Stimulated activated naive CD4-positive, alpha-beta T cell treated with Interleukin-2 at 50 U/mL for 16 hours (primary cell): ENCODE measurements at regions not wholly inside any gene's neighbourhood (a gene's known extent, or its start where the extent isn't known, plus 50 kb on each side); places are given as distances from the start of the nearest gene placed in this dataset.

Source experiments
- DNase-seq: peaks from one replicate; lab custom pipeline; 2025; lab: John Stamatoyannopoulos, UW

DNA sequence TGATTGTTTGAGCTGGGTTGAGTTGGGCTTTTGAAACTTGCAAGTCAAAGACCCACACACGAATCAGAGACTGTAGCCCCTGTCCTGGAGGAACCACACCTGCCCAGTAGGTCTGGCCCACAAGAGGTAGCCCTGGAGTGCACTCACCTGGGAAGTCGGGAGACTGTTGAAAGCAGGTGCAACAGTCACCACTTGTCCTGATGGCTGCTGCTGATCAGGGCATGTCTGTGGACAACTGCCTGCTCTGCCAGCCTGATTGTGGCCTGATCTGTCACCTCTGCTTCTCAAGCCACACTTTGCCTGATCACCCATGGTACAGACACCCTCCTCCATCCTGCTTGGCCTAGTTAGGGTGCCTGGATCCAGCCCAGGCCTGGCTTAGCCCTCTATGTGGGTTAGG lies 105.0 kb upstream of the HAAO start:
- DNase-seq: no peak

DNA sequence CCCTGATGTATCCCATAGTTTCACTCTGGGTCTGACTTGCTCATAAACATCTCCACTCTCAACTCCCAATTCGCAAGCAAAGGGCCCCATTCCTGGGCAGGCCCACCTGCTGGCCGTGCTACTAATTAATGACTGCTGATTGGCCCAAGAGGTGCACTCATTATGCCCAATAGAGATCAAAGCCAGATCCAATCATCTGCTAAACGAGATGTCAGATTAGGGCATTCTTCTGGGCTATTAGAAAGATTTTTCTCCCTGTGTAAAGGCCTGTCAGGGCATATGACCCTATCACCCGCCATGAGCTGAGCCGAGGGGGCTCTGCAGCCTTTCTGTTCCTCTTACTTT lies 103.4 kb upstream of the HAAO start:
- no peak for DNase-seq

DNA sequence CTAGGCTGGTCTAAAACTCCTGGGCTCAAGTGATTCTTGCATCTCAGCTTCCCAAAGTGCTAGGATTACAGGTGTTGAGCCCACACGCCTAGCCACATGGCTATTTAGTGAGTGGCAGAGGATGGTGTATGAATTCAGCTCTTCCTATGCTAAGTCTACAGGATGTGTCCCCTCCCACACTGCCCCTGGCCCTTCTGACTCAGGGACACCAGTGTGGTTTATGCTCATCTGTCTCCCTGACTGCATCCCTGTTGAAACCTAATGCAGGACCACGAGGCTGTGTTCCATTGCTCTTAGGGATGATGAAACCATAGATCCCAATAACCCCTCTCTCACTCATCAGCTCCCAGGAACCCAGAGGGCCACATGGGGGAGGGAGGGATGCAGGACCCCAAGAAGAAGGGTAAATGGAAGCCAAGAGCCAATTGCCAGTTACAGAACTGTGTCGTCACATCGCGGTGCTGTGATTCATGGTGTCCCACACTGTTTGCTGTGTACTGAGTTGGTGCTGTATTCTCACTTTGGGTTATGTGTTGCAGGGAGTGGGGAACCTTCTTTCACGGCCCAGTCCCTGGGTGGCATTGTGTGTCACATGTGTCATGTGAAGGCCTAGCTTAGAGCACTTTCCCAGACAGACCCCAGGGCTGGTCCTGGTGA lies 102.9 kb upstream of the HAAO start:
- DNase-seq: no peak

DNA sequence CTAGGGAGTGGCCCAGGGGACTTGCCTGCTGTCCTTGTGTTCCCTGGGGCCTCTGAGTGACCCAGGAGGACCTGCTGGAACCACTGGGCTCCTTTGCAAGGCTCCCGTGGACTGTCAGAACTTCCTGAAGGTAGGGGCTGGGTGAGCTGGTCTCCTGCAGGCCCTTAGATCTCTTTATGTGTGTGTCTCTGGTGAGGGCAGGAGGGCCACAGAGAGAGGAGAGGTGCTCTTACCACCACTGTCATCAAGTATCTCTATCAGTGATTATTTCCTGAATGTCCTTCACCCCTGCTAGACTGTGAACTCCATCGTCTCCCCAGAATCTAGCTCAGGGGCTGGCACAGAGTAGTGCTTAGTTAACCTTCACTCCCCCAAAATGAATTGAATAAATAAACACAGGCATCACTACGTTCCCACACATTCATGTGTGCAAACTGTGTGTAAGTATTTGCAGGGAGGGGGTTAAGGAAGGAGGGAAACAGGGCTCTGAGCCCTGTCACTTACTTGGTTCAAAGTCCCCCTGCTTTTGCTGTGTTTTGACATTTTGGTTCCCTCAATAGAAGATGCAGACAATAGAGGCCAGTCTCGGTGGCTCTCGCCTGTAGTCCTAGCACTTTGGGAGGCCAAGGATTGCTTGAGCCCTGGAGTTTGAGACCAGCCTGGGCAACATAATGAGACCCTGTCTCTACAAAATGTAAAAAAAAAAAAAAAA lies 100.8 kb upstream of the HAAO start:
- DNase-seq: no peak

DNA sequence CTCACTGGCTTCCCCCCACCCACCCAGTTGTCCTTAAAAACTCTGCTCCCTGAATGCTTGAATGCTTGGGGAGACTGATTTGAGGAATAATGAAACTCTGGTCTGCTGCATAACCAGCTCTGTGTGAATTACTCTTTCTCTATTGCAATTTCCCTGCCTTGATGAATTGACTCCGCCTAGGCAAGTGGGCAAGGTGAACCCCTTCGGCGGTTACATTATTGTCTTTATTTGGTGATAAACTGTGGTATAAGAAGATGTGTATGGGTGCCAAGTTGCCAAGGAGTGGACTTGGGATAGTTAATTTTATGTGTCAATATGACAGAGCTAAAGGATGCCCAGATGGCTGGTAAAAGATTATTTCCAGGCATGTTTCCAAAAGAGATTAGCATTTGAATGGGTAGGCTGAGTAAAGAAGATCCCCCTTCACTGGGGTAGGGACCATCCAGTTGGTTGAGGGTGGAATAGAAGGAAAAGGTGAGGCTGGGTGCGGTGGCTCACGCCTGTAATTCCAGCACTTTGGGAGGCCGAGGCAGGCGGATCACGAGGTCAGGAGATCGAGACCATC lies 98.5 kb upstream of the HAAO start:
- no peak for DNase-seq

DNA sequence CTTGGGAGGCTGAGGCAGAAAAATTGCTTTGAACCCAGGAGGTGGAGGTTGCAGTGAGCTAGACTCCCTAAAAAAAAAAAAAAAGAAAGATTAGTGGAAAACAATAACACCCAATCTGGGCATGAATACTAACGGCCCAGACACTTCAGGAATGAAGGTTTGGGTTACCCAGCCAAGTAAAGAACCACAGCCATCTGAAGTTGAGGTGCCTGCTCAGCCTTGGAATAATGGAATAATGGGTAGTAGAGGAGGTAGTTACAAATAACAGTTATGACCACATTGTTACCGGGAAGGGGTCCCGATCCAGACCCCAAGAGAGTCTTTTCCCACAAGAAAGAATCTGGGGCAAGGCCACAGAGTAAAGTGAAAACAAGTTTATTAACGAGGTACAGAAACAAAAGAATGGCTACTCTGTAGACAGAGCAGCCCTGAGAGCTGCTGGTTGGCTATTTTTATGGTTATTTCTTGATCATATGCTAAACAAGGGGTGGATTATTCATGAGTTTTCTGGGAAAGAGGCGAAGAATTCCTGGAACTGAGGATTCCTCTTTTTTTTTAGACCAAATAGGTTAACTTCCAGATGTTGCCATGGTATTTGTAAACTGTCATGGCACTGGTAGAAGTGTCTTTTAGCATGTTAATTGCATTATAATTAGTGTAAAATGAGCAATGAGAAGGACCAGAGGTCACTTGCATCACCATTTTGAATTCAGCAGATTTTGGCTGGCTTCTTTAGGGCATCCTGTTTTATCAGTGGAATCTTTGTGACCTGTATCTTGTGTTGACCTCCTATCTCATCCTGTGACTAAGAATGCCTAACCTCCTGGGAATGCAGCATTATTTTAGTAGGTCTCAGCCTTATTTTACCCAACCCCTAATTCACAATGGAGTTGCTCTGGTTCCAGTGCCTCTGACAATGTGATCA lies 96.2 kb upstream of the HAAO start:
- DNase-seq: no peak

DNA sequence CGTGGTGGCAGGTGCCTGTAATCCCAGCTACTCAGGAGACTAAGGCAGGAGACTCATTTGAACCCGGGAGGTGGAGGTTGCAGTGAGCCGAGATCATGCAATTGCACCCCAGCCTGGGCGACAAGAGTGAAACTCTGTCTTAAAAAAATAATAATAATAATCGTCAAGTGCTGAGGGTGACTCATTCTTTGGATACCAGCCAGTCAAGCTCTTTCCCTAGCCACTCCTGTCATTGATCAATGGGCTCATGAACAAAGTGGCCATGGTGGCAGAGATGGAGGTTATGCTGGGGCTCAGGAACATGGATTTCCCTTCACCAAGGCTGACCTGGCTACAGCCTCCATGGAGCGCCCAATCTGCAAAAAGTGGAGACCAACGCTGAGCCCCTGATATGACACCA lies 94.5 kb upstream of the HAAO start:
- no peak for DNase-seq

DNA sequence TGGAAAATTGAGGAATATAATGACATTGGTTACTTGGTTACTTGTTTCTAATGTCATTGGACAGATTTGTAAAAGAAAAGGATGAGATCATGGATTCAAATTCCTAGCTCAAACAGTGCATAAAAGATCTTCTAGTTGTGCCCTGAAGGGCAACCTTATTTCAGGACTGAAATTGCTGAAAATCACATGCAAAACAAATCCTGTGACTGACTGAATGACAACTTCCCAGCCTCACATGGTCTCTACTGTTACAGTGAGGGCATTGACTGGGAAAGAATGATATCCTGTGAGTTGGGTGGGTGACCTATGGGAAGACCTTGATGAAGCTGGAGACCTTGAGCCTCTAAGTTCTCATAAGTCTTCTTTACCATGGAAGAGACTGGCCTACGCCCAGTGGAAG lies 90.4 kb upstream of the HAAO start:
- no peak for DNase-seq

DNA sequence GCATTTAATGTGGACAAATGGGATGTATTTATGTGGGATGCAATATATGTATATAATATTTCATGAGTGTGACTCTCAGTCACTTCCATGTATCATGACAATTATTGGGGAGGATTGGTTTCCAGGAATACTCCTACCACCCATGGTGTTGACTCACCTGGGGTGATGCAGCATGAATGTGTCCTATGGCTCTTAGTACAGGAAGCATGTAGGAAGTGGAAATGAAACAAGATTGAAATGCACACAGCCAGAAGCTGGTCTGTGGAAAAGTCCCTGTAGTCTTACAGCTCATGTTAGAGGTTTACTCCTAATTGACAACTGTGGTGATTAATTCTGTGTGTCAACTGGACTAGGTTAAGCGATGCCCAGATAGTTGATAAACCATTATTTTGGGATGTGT lies 89.3 kb upstream of the HAAO start:
- DNase-seq: no peak

DNA sequence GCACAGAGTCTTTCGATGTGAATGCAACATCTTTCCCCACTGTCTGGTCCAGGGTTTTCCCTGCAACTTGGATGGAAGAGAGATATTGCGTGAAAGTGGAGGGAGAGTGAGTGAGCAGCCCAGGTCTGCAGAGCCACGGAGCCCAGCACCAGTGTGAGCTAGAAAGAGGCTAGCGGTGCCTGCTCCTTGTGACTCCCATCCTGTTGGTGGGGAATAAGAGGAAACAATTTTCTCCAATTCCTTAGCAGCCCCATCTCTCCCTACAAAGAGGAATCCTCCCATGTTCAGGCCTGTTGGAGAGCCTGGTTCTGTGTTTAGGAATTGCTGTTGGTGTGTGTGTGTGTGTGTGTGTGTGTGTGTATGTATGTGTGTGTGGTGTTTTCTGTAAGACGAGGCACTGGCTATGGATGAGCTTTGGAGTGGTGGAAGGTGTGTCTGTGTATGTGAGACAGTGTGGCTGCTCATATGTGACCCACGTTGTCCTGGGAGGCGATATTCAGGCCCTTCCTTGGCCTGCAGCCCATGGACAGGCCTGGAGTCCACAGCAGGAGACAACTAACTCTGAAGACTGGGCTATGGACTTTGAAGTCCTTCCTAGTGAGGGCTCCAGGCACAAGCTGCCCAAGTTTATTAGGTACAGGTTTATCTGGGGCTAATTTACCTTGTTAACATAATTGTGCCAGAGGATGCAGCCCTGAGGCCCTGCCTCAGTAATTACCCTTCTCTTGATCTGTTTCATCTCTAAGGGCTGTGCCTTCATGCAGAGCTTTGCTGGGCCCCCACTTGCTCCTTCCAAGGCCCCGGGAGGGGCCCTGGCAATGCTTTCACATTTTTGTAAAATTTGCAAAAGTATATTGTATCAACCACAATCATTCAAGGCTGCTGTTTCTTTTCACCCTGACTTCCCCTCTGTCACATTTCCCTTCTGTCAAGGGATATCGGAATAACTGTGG lies 88.6 kb upstream of the HAAO start:
- no peak for DNase-seq

DNA sequence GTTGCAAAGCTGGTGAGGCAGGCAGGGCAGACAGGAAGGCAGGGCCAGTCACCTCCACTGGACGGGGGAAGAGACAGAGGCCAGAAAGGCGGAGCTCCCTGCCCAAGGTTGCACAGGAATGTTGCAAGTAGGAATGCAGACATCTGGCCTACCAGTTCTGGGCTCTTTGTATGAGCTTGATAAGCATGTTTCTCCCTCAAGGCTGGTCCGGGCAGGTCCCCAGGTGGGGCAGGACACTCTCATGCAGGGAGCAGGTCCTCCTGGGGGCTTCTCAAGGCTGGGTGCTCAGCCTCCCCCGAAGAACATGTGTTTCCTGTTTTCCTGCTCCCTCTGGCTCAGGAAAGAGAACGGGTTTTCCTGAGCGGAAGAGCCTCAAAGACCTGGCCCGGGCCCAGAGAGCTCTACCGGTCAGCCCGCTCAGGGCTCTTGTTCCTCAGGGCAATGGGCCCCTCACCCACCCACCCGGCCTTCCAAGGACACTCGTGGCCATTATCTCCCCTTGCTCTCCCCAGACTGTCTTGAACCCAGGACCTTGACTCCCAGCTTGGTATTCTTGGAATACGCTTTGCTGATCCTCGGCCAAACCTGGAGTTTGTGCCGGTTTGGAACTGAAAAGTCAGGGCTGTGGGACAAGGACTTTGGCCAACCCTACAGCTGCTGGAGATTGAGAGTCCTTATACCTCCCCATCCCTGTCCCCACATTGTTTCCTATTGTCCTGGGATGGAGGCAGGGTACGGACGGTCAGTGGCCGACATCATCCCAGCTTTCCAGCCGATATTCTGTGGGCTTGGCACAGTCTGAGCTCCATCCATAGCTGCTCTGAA lies 87.7 kb upstream of the HAAO start:
- DNase-seq: no peak

DNA sequence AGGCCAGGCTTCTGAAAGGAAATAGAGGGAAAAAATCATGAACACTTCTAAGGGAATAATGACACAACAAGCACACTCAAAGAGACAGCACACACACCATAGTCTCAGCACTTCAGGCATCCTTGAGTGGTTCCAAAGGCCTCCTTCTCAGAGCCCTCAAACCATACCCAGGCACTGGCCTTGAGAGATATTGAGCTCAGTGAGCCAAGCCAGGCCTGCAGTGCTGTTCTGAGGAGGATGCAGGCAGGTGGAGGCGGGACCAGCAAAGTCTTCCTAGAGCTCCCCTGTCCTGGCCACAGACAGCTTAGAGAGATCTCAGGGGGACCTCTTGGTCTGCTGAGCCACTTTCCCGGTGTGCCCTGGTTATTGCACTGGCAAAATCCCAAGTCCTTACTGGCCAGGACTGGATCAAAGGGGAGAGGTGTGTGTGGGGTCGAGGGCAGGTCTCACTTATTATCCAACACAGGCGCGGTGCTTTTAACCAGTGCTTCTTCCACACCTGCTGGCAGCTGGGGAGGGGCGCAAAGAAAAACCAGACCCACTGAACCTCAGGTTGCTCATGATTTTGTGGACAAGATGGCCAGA lies 86.8 kb upstream of the HAAO start:
- DNase-seq: no peak

DNA sequence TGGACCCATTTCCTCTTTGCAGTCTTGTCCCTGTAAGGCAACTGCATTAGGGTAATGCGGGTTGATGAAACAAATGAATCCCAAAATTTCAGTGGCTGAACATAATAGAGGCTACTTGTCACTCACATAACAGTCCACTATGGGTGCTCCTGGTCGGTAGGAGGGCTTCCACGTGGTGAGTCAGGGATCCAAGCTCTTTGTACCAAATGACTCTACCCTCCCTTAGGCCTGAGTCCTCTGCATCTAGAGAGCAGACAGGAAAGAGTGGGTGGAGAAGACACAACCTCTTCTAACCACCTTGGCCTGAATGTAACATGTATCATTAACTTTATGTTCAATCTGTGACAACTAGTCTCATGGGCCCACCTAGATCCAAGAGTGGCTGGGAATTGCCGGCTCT lies 86.2 kb upstream of the HAAO start:
- DNase-seq: no peak

DNA sequence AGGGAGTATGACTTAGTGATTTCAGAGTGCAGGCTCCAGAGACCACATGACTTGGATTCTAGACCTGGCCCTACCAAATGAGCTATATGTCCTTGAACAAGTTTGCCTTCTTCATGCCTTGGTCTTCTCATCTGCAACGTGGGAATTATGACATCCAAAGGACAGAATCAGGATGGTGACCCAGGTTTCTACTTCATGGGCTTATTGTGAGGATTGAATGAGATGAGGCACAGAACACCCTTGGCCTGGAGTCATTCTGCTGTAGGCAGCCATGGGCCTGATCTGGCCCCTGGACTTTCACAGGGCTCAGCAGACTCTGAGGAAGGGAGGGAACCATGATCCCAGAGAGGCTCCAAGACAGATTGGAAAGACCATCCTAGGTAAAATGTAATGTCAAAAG lies 85.6 kb upstream of the HAAO start:
- no peak for DNase-seq

DNA sequence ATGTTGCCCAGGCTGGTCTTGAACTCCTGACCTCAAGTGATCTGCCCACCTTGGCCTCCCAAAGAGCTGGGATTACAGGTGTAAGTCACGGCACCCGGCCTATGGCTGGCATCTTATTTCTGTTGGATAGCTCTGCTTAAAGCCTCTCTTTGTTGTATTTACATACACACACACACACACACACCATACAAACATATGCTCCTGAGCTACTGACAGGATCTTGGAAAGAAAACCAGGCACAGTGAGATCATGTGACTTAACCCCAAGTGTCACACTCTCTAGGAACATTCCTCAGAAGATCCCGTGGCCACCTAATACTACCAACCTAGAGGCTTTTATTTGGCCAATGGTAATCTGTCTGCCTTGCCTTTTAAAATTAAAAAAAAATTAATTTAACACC lies 85.1 kb upstream of the HAAO start:
- no peak for DNase-seq

DNA sequence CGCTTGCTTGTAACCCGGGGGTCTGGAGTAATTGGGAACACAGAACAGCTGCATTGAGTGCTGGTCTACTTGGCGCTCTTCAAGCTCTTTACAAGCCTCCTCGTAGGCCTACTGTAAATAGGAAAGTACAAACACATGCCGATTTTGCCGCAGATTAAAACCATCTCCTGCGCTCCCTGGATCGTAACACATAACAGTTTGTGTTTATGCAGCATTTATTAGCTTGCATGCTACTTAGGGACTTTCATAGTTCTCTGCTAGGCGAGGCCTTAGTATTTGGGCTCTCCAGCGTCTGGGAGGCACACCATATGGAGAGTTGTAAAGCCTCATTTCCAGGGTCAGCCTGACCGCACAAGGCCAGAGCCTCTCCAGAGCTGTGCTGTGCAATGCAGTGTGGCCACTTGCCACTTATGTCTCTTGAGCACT lies 84.0 kb upstream of the HAAO start:
- DNase-seq: no peak

DNA sequence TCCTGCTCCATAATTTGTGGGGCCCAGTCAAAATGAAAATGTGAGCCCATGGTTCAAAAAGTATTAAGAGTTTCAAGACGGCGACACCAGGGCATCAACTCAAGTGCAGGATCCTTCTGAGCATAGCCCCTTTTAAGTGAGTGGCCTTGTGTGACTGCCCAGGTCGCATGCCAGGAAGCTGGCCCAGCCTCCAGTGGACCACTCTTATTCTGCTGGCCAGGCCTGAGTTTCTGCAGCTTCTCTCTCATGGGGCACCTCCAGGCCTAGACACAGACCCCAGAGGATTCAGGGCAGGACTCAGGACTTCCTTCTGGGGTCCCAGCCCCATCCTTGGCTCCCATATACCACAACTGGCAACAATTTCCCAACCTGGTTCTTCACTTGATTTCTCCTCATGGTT lies 83.5 kb upstream of the HAAO start:
- no peak for DNase-seq

DNA sequence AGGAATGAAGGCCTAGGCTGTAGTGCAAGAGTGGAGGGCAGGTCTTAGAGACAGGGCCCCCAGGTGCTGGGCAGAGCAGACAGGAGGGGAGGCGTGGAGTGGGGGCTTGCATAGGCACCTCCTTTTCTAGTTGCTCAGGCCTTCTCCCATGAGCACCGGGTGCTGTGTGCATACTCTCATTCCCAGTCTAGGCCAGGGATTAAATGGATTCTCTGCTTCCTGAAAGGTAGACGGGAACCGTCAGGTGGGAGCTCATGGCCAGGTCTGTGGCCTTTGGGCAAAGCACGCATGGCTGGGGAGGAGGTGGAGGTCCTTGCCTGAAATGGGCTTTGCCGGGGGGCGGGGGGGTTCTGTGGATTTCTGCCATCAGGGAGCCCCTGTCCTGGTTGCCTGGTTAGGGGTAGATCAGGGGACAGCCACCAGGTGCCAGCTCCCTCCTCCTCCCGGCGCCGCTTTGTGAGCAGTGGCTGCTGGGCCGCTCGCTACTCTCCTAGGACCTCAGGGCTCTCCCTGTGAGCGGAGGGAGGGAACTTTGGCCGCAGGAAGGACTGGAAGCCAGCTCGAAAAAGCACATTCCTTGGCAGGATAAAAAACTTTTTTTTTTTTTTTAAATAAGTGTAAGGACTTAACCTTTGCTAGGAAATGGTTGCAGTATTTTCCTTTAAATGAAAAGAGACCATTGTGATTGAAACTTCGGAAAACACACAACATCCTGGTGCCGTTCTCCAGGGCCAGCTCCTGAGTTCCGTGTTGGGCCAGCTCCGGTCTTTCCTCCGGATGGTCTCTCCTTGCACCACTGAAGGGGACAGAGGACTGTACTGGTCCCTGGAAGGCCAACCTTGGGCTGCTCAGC lies 82.8 kb upstream of the HAAO start:
- DNase-seq: no peak

DNA sequence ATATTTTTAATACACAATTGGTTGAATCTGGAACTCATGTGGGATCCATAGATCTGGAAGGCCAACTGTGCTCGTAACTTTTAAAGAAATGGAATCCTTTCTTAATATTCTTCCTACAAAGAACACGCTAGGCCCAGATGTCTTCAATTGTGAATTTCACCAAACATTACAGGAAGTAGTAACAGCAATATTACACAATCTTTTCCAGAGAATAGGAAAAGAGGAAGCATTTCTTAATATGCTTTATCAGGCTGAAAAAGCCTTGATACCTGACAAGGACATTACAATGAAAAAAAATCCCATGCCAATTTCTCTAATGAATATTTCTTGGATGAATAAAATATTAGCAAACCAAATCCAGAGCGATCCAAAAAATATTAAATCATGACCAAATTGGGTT lies 80.3 kb upstream of the HAAO start:
- DNase-seq: no peak
